ENCODE measurements at regions not wholly inside any gene's neighbourhood (a gene's known extent, or its start where the extent isn't known, plus 50 kb on each side); places are given as distances from the start of the nearest gene placed in this dataset.

DNA sequence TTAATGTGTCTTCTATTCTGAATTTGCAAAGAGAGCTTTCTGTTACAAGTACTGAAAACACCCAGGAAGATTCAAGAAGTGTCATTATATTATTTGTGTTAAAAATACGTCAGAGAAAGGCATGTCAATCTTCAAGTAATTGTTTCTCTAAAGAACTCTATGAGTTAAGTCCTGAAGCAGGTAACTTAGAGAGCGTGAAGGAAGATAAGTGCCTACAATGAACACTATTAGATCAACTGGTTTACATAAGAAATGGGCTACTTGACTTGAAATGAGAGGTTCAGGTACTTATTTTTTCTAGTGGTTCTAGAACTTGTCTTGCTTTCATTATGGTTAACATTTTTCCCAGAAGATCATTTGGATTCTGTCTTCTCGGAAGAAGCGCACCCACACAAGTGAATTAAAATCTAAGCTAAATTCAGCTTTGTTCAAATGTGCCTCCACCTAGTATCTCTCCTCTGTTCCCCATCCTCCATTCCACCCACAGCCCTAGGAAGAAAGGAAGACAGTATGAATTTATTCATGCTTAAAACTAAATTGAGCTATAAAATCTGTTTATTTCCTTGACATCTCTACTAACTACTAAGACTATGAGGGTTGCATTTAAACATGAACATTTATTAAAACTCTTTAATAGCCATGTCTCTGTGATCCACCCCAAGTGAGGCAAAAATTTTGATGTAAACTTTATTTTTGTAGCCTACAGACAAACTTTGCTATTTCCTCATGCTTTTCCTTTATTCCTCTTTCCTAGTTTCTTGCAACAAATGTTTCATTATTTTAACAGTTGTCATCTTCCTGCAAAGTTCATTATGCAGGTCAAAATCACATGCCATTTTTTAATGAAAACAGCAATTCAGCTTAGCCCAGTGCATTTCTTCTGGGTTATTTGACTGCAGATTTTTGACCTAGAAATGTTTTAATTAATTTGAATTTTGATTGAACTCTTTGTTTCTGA is 206.8 kb downstream of the KCNJ2 start:
- DNase-seq (no peak), ATAC-seq (ENCODE audit: low read depth) (no peak)
- no peak overlapping the region for H2BK5ac ChIP-seq (ENCODE audit: low read depth, low read length, poor library complexity, severe bottlenecking)
- H2BK120ac ChIP-seq (ENCODE audit: low read depth, low read length), result no peak overlapping the region
- H4K5ac ChIP-seq (ENCODE audit: low read depth, low read length), result no peak overlapping the region
- no peak overlapping the region for H3K4ac ChIP-seq (ENCODE audit: low read depth, low read length)
- no peak overlapping the region for H3K56ac ChIP-seq (ENCODE audit: extremely low read depth, insufficient read depth, low read length)
- no peak overlapping the region for H4K8ac ChIP-seq (ENCODE audit: low read depth in 2 of 2, low read length in 2 of 2)
- no peaks in the 10 kb centered on the region for H3K79me1 ChIP-seq (ENCODE audit: low read depth in 1 of 2, low read length in 2 of 2)
- BruUV-seq (replicated peaks), result no TSS peak
- H2BK15ac ChIP-seq (ENCODE audit: low read depth, low read length), result no peak overlapping the region
- no peak overlapping the region for H2AK5ac ChIP-seq (ENCODE audit: low read depth, low read length)
- no peaks in the 10 kb centered on the region for H3K36me3 ChIP-seq (ENCODE audit: control insufficient read depth, insufficient read depth, low read length)
- ChIA-PET CTCF (interaction anchor here (0.6 kb wide), 1 partner anchor 552 kb away, joined by 4 read pairs; no protein-coding TSS in a partner anchor), POLR2A (ENCODE audit: unreplicated experiment) (no interaction called here)
- no peaks in the 10 kb centered on the region for H3K9me1 ChIP-seq (ENCODE audit: insufficient read depth, low read length)
- H3K9me3 ChIP-seq (ENCODE audit: control insufficient read depth, insufficient read depth, low read length), result no peaks in the 10 kb centered on the region
- H3K27me3 ChIP-seq (ENCODE audit: control insufficient read depth, insufficient read depth, low read length), result no peaks in the 10 kb centered on the region
- in situ Hi-C loops (cut with MboI; ENCODE audit: low sequenced_read_pairs) (no loop called here), dilution Hi-C loops (cut with HindIII; ENCODE audit: low sequenced_read_pairs, unreplicated experiment) (no loop called here), intact Hi-C loops (cut with micrococcal nuclease) (no loop called here)
- no peak overlapping the region for H2BK20ac ChIP-seq (ENCODE audit: low read depth, low read length)
- H4K20me1 ChIP-seq (ENCODE audit: insufficient read depth, low read length), result no peaks in the 10 kb centered on the region
- H2AK9ac ChIP-seq (replicated peaks; ENCODE audit: low read depth, low read length, poor library complexity), result no peak overlapping the region
- H2AFZ ChIP-seq (replicated peaks; ENCODE audit: low read length, poor library complexity), result no peak overlapping the region
- no peak overlapping the region for H3K27ac ChIP-seq (ENCODE audit: insufficient read depth, low read length)
- no peak overlapping the region for H3K23ac ChIP-seq (ENCODE audit: low read depth, low read length)
- H4K91ac ChIP-seq (ENCODE audit: insufficient read depth, low read depth, low read length), result no peak overlapping the region
- H3K4me1 ChIP-seq (ENCODE audit: control insufficient read depth, insufficient read depth, low read length), result no peaks in the 10 kb centered on the region
- no peak overlapping the region for H3K18ac ChIP-seq (ENCODE audit: low read depth, low read length)
- no peak overlapping the region for H3K4me3 ChIP-seq (ENCODE audit: insufficient read depth, low read depth, low read length)
- H3K9ac ChIP-seq (ENCODE audit: low read depth, low read length), result no peak overlapping the region
- H3K4me2 ChIP-seq (ENCODE audit: low read depth, low read length), result no peak overlapping the region
- no CpG with 5 or more reads among the region's 4 CpGs for WGBS, 2 experiments (ENCODE audit: extremely low coverage in 2 of 2, insufficient read length in 1 of 2)
- H3K14ac ChIP-seq (replicated peaks; ENCODE audit: low read depth, low read length), result no peak overlapping the region
- TF ChIP-seq BHLHE40 (IDR thresholded peaks at IDR 0.05; ENCODE audit: low read depth, low read length) (no peak), FOS (IDR thresholded peaks at IDR 0.05; ENCODE audit: low read depth, low read length) (no peak), SMC3 (IDR thresholded peaks at IDR 0.05; ENCODE audit: low read depth, low read length) (no peak), POLR2A (IDR thresholded peaks at IDR 0.05; ENCODE audit: low read depth, low read length) (no peak), RCOR1 (IDR thresholded peaks at IDR 0.05; ENCODE audit: insufficient replicate concordance, low read length) (no peak), MAZ (IDR thresholded peaks at IDR 0.05; ENCODE audit: borderline replicate concordance, low read depth, low read length) (no peak), RFX5 (IDR thresholded peaks at IDR 0.05; ENCODE audit: low read depth, low read length) (no peak), MXI1 (IDR thresholded peaks at IDR 0.05; ENCODE audit: borderline replicate concordance, low read depth, low read length) (no peak), RAD21 (IDR thresholded peaks at IDR 0.05; ENCODE audit: low read length) (no peak), NFE2L2 (IDR thresholded peaks at IDR 0.05; ENCODE audit: low read depth, low read length) (no peak), MAFK (IDR thresholded peaks at IDR 0.05; ENCODE audit: low read depth, low read length) (no peak), CHD1 (IDR thresholded peaks at IDR 0.05; ENCODE audit: low read depth, low read length) (no peak)
- TF ChIP-seq, protein P1, sequence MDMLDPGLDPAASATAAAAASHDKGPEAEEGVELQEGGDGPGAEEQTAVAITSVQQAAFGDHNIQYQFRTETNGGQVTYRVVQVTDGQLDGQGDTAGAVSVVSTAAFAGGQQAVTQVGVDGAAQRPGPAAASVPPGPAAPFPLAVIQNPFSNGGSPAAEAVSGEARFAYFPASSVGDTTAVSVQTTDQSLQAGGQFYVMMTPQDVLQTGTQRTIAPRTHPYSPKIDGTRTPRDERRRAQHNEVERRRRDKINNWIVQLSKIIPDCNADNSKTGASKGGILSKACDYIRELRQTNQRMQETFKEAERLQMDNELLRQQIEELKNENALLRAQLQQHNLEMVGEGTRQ (IDR thresholded peaks at IDR 0.05; ENCODE audit: low read depth, low read length), result no peak
- TF ChIP-seq, protein P2, sequence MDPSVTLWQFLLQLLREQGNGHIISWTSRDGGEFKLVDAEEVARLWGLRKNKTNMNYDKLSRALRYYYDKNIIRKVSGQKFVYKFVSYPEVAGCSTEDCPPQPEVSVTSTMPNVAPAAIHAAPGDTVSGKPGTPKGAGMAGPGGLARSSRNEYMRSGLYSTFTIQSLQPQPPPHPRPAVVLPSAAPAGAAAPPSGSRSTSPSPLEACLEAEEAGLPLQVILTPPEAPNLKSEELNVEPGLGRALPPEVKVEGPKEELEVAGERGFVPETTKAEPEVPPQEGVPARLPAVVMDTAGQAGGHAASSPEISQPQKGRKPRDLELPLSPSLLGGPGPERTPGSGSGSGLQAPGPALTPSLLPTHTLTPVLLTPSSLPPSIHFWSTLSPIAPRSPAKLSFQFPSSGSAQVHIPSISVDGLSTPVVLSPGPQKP (IDR thresholded peaks at IDR 0.05; ENCODE audit: borderline replicate concordance, low read depth, low read length), result no peak
- TF ChIP-seq, protein P3, sequence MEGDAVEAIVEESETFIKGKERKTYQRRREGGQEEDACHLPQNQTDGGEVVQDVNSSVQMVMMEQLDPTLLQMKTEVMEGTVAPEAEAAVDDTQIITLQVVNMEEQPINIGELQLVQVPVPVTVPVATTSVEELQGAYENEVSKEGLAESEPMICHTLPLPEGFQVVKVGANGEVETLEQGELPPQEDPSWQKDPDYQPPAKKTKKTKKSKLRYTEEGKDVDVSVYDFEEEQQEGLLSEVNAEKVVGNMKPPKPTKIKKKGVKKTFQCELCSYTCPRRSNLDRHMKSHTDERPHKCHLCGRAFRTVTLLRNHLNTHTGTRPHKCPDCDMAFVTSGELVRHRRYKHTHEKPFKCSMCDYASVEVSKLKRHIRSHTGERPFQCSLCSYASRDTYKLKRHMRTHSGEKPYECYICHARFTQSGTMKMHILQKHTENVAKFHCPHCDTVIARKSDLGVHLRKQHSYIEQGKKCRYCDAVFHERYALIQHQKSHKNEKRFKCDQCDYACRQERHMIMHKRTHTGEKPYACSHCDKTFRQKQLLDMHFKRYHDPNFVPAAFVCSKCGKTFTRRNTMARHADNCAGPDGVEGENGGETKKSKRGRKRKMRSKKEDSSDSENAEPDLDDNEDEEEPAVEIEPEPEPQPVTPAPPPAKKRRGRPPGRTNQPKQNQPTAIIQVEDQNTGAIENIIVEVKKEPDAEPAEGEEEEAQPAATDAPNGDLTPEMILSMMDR (conservative IDR thresholded peaks at IDR 0.05; ENCODE audit: low read depth, low read length), result no peak

Measured in IMR-90 (cell line).